Islet precursor cell (in vitro differentiated cells): ENCODE measurements at regions not wholly inside any gene's neighbourhood (a gene's known extent, or its start where the extent isn't known, plus 50 kb on each side); places are given as distances from the start of the nearest gene placed in this dataset.
A peak's percentile ranks its signal among the peaks of the same experiment; 100 is the strongest.

Source experiments
- DNase-seq: peaks from one replicate; pipeline ENCODE4 v3.0.0-alpha.2; 2018

DNA sequence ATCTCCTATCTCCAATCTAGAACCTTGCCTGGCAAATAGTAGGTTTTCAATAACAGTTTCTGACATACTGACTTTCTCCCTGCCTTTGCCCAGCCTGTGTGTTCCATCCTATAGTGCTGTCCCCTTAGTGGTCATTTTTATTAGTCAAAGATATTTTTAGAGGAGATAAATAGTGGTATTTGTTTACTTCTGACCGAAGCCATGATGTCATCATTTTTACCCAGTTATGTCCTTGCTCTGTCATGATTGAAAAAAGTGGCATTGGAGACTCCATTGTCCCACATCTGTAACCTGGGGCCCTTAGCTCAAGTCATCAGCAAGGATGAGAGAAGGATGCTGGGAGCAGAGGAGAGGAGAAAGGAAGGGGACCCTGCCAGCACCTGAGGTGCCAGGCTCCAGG is 80.6 kb upstream of the ATP2B2 start:
- DNase-seq, result no peak

DNA sequence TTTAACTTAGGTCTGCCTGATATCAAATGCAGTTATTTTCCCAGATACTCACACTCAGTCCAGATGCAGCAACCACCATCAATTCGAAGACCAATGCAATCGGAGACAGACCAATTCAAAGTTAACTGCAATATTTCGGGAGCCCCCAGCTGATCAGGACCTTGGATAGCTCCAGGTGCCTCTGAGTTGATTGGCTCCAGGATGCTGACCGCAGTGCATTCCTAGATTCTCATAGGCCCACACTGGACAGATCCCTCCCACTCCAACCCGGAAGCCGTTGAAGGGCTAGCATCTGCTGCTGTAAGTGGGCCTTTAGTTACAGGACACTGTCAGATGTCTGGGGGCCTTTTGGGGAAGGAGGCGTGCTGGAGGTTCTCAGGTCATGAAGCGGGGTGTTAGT is 89.5 kb upstream of the ATP2B2 start:
- peak; percentile 91 for DNase-seq

DNA sequence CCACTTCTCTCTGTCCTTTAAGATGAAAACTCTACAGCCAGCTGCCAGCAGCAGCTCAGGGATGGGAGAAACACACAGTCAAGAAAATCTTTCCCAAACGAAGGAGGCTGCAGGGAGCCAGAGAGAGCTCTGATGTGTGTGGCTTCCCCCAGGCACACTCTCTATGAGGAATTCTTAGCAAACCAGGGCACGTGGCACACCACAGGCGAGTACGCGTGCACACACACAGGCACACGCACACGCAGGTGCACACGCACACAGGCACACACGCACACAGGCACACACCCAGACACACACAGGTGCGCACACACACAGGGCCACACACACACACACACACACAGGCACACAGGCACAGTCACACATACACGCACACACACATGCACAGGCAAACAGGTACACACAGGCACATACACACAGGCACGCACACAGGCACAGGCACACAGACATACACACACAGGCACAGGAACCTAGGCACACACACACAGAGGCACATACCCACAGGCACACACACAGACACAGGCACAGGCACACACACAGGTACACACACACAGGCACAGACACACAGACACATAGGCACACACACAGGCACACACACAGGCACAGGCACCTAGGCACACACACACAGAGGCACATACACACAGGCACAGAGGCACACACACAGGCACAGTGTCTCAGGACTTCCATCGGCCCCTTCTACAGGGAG is 91.5 kb upstream of the ATP2B2 start:
- no peak for DNase-seq

DNA sequence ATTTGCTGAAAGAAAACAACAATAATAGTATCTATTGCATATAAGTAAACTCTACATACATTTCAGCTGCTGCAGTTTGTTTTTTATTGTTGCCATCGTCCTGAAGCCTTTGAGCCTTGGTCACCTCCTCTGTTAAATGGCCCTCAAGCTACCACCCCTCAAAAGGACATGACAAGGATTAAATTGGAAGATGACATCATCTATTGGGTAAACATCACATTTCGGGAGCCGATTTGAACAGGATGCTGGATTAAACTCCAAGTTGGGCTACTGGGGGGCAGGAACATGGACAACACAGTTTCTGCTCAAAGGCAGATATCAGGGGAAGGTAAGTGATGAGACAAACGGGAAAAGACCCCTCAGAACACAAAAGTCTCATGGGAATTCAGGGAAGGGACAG is 92.3 kb upstream of the ATP2B2 start:
- DNase-seq, result no peak

DNA sequence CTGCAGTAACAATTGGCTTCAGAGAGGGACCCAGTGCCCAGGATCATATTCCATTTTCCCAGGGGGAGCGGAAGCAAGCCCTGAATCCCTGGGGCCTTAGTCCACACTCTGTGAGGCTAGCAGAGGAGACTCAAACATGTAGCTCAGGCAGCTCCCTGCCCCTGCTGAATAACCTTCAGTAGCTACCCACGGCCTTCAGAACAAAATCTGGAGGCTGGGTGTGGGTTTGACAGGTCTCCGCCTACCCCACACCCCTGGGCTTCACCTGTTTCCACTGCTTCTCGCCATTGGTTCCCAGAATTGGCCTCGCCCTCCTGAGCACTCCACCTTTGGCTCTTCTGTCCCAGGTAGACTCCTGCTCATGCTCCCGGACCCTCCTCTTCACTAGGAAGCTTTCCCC is 93.6 kb upstream of the ATP2B2 start:
- no peak for DNase-seq

DNA sequence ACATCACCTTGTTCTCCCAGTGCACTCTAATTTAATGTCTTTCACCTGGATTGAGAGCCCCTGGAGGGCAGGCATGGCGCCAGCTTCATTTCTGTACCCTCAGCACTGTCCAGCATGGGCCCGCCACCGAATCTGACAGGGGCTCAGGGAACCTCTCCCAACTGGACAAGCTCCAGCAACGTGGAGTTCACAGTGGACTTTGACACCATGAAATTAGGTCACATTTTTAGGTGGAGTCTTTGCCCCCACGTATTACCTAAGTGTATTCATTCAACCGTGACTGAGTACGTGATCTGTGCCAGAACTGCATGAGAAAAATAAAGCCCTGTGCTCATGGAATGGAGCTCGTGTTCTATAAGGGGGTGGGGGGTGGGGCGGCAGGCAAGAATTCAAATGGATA is 94.1 kb upstream of the ATP2B2 start:
- DNase-seq, result no peak

DNA sequence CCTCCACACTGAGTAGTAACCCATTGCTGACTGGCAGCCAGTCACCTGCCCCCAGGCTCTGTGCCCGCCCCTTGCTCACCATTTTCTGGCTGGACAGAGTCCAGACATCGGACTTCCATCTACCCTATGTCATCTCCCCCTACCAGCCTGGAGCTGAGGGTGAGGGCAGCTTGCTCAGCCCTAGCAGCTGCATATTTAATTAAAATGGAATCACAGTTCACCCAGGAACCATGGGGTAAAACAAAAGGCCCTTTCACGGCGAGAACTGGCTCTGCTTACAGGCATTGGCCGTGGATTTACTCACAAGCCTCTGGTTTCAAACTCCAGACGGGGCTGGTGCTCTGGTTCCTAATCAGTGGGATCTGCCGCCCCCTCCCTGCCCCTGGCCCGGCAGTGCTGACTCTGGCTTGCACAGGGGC is 94.9 kb upstream of the ATP2B2 start:
- peak; percentile 86 for DNase-seq

DNA sequence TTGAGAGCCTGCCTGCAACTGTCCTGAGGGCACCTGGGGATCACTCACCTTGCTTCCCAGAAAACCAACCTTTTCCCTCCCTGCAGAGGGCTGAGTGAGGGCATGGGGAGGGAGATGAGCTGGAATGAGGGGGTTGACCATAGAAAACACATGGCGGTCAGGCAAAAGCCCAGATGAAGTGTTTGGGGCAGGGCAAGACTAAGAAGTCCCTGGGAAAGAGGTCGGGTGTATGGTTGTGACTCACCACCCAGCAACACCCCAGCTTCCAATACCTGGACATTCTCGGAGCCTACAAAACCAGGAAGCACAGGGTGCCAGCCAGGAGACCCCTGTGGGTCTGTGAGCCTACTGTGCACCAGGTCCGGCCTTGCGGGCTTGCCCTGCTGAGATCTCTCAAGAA is 95.3 kb upstream of the ATP2B2 start:
- DNase-seq, result no peak

DNA sequence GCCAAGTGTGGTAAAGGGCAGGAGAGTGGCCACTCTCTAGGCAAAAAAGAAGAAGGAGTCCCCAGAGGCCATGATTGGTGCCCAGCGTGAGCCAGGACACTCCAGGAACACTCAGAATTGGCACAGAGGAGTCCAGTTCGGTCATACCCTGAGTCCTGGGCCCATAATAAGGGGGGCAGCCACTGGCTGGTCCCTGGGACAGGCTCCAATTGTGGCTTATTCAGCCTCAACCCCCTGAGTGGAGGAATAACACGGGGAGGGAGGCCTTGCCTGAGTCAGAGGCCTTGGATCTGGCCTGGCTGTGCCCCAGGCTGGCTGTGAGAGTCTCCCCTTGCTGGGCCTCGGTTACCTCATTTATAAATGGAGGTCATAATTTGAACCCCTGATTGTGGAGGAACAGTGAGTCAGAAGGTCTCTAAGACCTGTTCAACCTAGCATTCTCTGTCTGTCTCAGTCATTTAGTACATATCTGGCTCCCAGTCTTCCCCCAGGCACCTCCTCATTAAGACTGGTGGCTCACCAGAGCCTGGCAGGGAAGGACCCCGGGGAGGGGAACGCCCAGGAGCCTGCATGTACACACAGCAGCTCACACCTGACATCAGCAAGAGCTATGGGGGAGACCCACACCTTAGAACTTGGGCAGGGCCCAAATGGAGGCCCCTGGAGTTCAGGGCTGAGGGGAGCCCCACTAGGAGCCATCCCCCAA is 95.9 kb upstream of the ATP2B2 start:
- no peak for DNase-seq

DNA sequence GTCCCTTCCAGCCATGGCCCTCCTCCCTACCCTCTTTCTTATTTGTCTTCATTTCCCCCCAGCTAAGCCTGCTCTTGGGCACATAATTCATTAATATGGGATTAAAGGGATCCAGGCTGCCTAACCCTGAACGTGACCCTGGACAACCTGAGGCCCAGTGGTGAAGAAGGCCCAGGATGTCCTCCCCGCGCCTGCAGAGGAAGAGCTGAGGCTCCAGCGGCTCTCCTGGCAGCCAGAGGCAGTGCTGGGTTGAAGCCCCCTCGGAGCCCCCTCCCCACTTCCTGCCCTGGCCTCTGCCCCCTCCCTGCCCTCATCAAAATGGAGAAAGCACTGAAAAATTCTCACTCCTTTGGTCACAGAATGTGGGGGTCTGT is 96.5 kb upstream of the ATP2B2 start:
- no peak for DNase-seq

DNA sequence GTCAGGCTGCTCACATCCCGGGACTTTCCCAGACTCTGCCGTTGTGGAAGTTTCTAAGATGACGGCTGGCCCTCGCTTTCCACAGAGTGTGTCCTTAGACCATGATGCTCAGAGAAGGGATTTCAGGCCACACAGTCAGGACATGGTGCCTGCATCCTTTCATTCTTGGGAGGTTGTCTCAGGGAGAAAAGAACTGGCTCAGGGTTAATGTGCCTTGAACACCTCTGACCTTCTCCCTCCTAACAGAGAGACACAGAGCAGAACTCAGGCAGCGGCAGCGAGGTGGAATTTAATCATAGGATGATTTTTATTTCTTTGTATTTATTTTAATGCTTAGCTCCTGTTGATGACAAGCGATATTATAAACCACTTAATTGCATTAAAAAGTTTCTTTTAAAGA is 96.9 kb upstream of the ATP2B2 start:
- no peak for DNase-seq

DNA sequence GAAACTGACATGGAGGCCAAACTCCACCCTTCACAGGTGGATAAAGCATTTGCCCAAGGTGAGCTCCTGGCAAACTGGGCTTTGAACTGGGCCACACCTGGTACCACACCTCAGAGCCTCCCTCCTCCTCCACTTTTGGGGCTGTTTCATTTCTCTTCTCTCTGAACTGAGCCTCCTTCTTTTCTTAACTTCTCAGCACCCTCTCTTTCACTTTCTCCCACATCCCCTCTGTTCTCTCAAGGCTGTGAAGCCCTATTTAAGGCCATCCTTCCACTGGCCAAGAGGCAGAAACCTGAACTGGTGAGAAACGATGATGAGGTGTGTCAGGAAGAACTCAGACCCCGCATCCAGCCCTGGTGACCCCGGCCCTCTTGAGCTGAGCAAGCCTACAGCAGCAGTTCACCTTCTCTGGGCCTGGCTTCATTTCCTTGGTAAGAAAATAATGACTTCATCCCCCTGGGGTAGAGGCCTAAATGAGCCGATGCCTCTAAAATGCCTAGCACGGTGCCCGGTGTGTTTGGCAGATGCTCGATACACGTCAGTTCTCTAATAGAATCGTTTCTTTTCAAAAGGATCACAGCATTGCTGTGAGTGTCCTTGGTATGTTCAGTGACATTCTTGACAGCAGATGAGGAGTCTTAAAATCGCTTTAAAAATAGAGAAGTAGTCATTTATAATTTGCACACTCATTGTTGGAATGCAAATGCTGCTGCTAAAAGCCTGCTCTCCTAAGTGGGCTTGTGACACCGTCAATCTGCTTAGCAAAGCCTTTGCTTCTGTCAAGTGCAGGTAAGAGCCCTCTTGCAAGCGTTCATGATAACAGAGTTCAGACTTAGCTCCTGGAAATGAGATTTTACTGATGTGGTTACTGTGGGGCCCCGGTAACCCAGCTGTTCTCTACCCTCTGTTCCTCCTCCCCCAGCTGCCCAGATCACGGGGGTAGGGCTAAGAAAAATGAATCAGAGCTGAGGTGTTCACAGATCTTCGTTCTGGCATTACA is 97.7 kb upstream of the ATP2B2 start:
- no peak for DNase-seq

DNA sequence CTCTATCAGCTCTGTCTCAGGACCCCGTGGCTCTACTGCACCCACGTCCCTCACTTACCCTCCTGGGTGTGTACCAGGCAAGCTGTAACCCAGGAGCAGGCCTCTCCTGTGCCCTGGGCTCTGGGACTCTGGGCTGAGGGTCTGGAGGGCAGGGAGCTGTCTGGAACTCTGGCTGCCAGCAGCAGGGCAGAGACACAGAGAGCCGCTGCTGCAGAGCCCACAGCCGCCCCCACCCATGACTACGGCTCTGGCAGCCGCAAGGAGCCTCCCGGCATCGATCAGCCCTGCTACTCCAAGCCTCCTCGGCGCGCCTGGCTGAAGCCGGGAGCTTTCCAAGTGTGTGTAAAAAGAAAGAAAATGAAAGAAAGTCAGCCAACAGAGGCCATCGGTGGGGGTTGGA is 103.7 kb upstream of the ATP2B2 start:
- no peak for DNase-seq

DNA sequence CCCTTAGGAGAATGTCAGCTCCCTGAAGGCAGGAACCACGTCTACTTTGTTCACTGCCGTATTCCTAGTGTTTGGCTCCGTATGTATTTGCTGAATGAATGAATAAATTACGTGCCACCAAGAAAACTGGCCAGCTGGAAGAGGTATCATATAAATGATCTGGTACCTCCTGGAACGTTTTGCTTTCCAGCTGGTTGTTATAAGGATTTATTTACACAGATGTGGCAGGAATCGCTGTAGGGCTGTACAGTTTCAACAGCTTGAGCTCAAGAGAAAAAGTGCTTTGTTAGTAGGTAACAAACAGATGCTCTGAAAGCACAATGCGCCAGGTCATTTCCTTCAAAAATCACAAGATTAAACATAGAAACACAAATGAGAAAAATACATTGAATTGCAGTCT is 108.8 kb upstream of the ATP2B2 start:
- no peak for DNase-seq

DNA sequence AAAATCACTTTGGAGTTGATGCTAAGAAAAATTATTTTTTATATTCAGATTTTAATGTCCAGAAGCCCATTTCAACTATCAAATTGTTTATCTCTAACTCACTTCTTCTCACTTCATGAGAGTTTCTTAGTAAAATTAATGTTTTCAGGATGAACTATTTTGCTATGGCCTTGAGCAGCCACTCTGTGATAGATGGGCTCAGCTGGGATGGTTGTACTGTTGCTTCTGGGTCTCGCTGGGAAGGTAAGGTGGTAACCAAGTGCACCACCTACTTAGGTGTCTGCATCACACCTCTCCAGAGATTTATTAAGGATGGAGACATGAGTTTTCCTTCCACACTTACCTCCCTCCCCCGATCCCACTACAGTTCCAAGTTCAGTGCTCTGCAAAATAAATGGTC is 110.3 kb upstream of the ATP2B2 start:
- no peak for DNase-seq

DNA sequence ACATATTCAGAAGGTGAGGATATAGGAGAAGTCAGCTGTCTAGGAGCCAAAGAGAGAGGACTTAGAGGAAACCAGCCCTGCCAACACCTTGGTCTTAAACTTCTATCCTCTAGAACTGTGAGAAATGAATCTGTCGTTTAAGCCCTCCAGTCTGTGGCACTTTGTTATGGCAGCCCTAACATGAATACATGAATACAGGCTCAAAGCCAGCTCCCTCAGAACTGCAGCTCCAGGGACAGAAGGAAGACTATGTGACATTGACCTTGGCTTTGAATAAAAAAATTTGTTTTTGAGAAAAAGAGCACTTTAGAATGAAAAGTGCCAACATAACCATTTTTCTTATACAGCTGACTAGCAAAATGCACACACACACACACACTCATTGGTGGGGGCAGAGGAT is 110.9 kb upstream of the ATP2B2 start:
- DNase-seq, result no peak

DNA sequence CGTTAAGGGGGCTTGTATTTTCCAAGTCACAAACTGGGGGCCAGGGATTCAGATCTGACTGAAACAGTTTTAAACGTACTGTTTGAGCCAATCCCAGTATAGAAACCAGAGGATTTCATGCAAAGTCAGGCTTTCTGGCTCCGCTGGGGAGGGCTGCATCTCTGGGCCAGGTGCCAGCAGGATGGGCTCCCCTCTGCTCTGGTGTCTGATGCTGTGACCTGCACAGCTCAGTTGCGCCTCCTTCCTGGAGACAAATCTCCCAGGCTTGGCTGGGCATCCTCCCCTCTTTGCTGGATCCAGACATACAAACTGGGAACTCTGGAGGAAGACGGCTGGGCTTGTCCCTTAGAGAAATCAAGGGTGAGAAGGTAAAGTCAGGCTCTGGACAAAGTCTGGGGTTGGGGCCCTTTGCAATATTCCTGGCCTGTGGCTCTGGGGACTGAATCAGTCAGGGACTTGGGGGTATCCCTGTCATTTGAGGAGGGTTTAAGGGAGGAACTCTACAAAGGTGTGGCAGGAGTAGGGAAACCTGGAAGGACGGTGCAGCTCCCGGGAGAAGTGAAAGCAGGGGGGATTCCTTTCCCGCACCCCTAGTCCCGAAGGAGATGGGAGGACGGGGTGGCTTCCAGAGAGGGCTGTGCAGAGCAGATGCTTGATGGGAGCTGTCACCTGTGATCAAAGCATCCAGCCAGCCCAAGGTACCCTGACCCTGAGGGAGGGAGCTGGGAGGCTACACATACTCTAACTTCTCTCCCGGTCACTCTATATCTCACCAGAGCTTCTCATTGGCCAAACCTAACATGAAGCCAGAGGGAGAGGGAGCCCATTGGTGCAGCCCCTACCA is 114.8 kb upstream of the ATP2B2 start:
- DNase-seq, result no peak

DNA sequence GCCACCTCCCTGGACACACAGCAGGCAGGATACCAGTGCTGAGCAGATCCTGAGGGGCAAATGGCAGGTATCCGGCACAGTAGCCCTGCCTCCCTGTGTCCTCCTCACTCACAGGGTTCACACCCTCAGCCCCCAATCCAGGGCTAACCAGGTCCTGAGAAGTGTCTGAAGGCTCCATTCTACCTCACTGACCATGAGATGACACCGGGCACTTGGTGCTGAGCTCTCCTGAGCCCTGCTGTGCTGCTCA is 115.4 kb upstream of the ATP2B2 start:
- DNase-seq, result no peak

DNA sequence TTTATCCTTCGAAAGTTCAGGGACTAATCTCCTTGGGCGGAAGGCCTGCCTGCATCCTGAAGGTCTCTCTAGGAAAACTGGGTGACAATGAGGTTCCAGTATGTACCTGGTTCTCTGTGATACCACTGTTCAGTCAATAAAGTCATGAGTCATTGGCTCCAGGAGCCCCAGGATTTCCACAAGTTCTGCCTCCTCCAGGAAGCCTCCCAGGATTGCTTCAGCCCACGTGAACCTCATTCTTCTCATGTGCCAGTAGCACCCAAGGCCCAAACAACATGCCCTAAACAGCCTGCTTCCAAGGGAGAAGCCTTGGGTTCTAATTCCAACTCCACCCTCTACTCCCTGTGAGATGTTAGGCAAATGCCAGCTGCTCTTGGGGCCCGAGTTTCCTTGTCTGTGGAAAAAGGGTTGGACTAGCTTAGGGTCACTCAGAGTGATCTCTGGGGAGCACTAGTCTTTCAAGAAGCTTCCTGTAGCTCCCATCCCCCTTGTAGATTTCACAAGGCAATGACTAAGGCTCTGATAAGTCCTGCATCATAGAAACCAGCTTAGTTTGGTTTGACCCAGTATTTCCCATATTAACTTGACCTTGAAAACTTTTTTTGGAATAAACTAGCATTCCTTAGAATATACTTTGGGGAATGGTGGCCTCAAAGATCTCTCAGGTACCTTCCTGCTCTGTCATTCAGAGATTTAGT is 118.3 kb upstream of the ATP2B2 start:
- no peak for DNase-seq

DNA sequence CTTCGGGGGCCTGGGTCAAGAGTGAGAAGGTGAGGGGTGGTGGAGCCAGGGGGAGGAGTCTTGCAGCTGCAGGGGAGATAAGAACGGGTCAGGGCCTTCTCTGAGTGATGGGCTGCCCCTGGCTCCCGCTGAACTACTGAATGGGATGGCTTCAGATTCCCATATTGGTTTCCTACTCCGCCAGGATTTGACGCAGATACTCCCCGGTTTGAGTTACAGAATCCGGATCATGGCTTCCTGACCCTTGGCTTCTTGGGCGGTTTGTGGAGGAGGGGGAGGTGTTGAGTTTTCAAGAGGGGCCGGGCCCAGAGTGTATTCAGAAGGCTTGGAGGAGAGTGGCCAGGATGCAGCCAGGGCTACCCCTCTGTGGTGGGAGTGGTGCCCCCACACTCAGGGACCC is 119.9 kb upstream of the ATP2B2 start:
- DNase-seq, result no peak

DNA sequence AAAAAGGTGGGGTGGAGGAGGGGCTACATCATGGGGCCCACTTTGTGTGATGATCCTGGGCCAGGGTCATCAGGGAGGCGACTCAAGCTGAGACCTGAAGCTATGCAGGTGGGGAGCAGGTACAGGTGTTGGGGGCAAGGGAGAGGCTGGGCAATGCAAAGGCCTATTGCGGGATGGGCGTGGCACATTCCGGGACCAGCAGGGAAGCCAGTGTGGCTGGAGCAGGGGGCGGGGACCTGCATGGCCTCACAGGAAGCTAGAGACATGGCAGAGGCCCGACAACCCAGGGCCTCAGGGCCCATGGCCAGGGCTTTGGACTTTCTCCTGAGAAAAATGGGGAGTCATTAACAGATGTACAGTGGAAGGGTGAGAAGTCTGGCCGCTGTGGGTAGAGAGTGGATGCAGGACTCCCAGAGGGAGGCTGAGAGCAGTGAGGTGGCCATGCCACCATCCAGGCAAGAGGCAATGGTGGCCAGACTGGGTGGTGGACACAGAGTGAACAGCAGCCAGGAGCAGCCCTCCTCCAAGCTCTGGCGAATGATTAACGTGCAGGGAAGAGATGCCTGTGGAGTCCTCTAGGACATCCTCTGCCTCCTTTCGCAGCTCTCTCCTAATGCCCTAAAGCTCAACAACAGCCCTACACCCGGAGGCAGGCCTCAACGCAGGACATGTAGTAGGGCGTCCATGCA is 122.6 kb upstream of the ATP2B2 start:
- DNase-seq, result no peak
